Natural killer cell (primary cell): ENCODE measurements at regions not wholly inside any gene's neighbourhood (a gene's known extent, or its start where the extent isn't known, plus 50 kb on each side); places are given as distances from the start of the nearest gene placed in this dataset.
A peak's percentile ranks its signal among the peaks of the same experiment; 100 is the strongest.

Experiments
- ATAC-seq, 3 donors: fragments of 150-1000 bp in 2 of 3; fragments of 200-7000 bp in 1 of 3; cut with Tn5 transposase; 1 replicate in 1 of 3; 2 replicates in 2 of 3; pipeline ENCODE4 v1.10.0; 2021; ENCODE audit warnings: mild to moderate bottlenecking in 2 of 3, moderate library complexity in 2 of 3
- DNase-seq, 2 donors: peaks; one replicate each; pipeline versions ENCODE4 v3.0.0 to v3.0.0-alpha.2; 2013 to 2021; ENCODE audit warnings: mixed read lengths in 1 of 2
- H3K27ac ChIP-seq: one replicate; pipeline ENCODE4 v1.5.1; 2013; ENCODE audit warnings: mild to moderate bottlenecking, low read length
- H3K27me3 ChIP-seq: one replicate; pipeline ENCODE4 v1.6.1; 2013; ENCODE audit warnings: low read length; ENCODE audit not compliant: control insufficient read depth, insufficient read depth
- H3K36me3 ChIP-seq: one replicate; pipeline ENCODE4 v1.6.1; 2013; ENCODE audit warnings: low read length; ENCODE audit not compliant: control insufficient read depth, insufficient read depth
- H3K4me1 ChIP-seq: one replicate; pipeline ENCODE4 v1.6.1; 2013; ENCODE audit warnings: low read length; ENCODE audit not compliant: control insufficient read depth, insufficient read depth
- H3K4me3 ChIP-seq: one replicate; pipeline ENCODE4 v1.5.1; 2013; ENCODE audit warnings: low read length
- H3K9me3 ChIP-seq: one replicate; pipeline ENCODE4 v1.6.1; 2013; ENCODE audit warnings: low read length; ENCODE audit not compliant: control insufficient read depth, insufficient read depth
- H3K27ac Mint-ChIP-seq, 2 donors: one replicate each; pipeline ENCODE4 v1.8.0; 2022; ENCODE audit warnings: mild to moderate bottlenecking in 2 of 2, mixed read lengths in 2 of 2, moderate library complexity in 1 of 2
- H3K27me3 Mint-ChIP-seq, 2 donors: one replicate each; pipeline ENCODE4 v1.8.0; 2022; ENCODE audit warnings: low read depth in 2 of 2, mixed read lengths in 2 of 2
- H3K36me3 Mint-ChIP-seq: one replicate; pipeline ENCODE4 v1.8.0; 2022; ENCODE audit warnings: mixed read lengths
- H3K4me1 Mint-ChIP-seq, 2 donors: one replicate each; pipeline ENCODE4 v1.8.0; 2022; ENCODE audit warnings: mixed read lengths in 2 of 2
- H3K4me3 Mint-ChIP-seq: one replicate; pipeline ENCODE4 v1.8.0; 2022; ENCODE audit warnings: mild to moderate bottlenecking, moderate library complexity, mixed read lengths
- H3K9me3 Mint-ChIP-seq, 2 donors: one replicate each; pipeline ENCODE4 v1.8.0; 2022; ENCODE audit warnings: mixed read lengths in 2 of 2
- CTCF ChIP-seq: fragments of 200-600 bp; IDR thresholded peaks from one replicate; pipeline ENCODE4 v1.8.0; 2022; ENCODE audit warnings: antibody characterized with exemption
- WGBS: methylation state at CpG from one replicate; pipeline ENCODE4 v1.1.7; 2013; ENCODE audit warnings: missing lambda C conversion rate; ENCODE audit not compliant: insufficient coverage; 5-methylcytosine and 5-hydroxymethylcytosine counted together
- intact Hi-C: fragments of 100-400 bp; cut with micrococcal nuclease; formaldehyde crosslinking; loops from one replicate; pipeline ENCODE4 v1.14.2; 2022

DNA sequence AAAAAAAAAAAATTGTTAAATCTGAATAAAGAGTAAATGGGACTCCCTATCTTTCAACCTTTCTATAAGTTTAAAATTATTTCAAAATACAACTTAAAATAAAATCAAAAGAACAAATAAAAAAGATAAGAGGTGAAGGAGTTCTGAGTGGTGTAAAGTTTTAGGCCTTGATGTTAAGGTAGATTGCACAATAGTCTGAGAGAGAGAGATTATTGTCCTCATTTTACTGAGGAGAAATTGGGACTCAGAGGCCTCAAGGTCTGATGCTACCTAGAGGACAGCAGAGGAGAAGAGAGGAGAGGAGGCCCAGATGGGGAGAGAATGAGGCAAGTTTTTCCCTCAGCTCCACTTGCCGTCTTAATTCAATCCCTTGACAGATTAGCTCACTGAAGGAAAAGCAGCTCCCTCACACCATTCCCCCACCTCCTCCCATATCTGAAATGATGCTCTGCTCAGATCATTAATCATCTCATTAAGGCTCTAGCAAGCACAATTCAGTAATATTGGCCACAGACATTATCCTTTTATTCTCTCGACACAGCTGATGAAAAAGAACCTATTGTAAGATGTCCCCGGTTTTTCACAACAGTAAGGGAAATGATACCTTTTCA is 106.3 kb upstream of the PTPN13 start:
- ATAC-seq (no peak), DNase-seq (no peak)
- intact Hi-C loops: no loop called here
- H3K9me3 Mint-ChIP-seq: peaks cover 0 to 2% of the 10 kb centered on the region in 2 donors
- no peaks in the 10 kb centered on the region for H3K27me3 ChIP-seq
- no peaks in the 10 kb centered on the region for H3K27me3 Mint-ChIP-seq
- H3K36me3 ChIP-seq: no peaks in the 10 kb centered on the region
- TF ChIP-seq CTCF: no peak
- H3K36me3 Mint-ChIP-seq: no peaks in the 10 kb centered on the region
- WGBS: 96% methylated on average over 3 of the region's 3 CpGs
- H3K4me1 Mint-ChIP-seq: no peaks in the 10 kb centered on the region
- no peak overlapping the region for H3K27ac ChIP-seq
- no peaks in the 10 kb centered on the region for H3K9me3 ChIP-seq
- H3K4me1 ChIP-seq: no peaks in the 10 kb centered on the region
- no peak overlapping the region for H3K27ac Mint-ChIP-seq
- no peak overlapping the region for H3K4me3 ChIP-seq
- H3K4me3 Mint-ChIP-seq: no peak overlapping the region

- H3K4me1 Mint-ChIP-seq: no peaks in the 10 kb centered on the region
- no peak for DNase-seq
- H3K9me3 Mint-ChIP-seq: no peaks in the 10 kb centered on the region
- H3K27me3 ChIP-seq: no peaks in the 10 kb centered on the region
- intact Hi-C loops: no loop called here
- ATAC-seq: no peak
- no peak for TF ChIP-seq CTCF
- H3K36me3 Mint-ChIP-seq: no peaks in the 10 kb centered on the region
- no peaks in the 10 kb centered on the region for H3K9me3 ChIP-seq
- H3K4me1 ChIP-seq: no peaks in the 10 kb centered on the region
- H3K27me3 Mint-ChIP-seq: no peaks in the 10 kb centered on the region
- H3K4me3 Mint-ChIP-seq: no peak overlapping the region
- no peaks in the 10 kb centered on the region for H3K36me3 ChIP-seq
- no peak overlapping the region for H3K4me3 ChIP-seq
- no peak overlapping the region for H3K27ac ChIP-seq
- no peak overlapping the region for H3K27ac Mint-ChIP-seq
These were observed 100.7 kb upstream of the PTPN13 start for GRCh38 chr4:86493460-86493859.

GRCh38 chr4:86496094-86497080 is 97.7 kb upstream of the PTPN13 start:
- no peak for ATAC-seq
- no peaks in the 10 kb centered on the region for H3K36me3 ChIP-seq
- H3K27me3 ChIP-seq: no peaks in the 10 kb centered on the region
- no peaks in the 10 kb centered on the region for H3K27me3 Mint-ChIP-seq
- H3K4me3 Mint-ChIP-seq: no peak overlapping the region
- DNase-seq: peak in 1 of 2 donors; percentile 54
- no peaks in the 10 kb centered on the region for H3K9me3 ChIP-seq
- no peak overlapping the region for H3K27ac Mint-ChIP-seq
- no peak overlapping the region for H3K4me3 ChIP-seq
- H3K36me3 Mint-ChIP-seq: no peaks in the 10 kb centered on the region
- TF ChIP-seq CTCF: peak; percentile 61
- no peaks in the 10 kb centered on the region for H3K4me1 Mint-ChIP-seq
- no peaks in the 10 kb centered on the region for H3K4me1 ChIP-seq
- 52% methylated on average over 4 of the region's 5 CpGs for WGBS
- no peaks in the 10 kb centered on the region for H3K9me3 Mint-ChIP-seq
- H3K27ac ChIP-seq: no peak overlapping the region
- intact Hi-C loops: loop anchor here (2.0 kb wide), 1 partner anchor 398 kb away; no protein-coding TSS in a partner anchor
